ENCODE measurements at regions not wholly inside any gene's neighbourhood (a gene's known extent, or its start where the extent isn't known, plus 50 kb on each side); places are given as distances from the start of the nearest gene placed in this dataset.

GRCh38 chr15:38088971-38089370 is 154.5 kb downstream of the TMCO5A start:
- DNase-seq (ENCODE audit: low read depth in 2 of 2) = no peak
- no peak overlapping the region for H3K4me3 ChIP-seq (replicated peaks in 1 of 2; ENCODE audit: low read depth in 2 of 2, low read length in 2 of 2)
- no peak for TF ChIP-seq CTCF (IDR thresholded peaks at IDR 0.05; ENCODE audit: low read depth, low read length)

- DNase-seq (ENCODE audit: low read depth in 2 of 2) = no peak
- no peak overlapping the region for H3K4me3 ChIP-seq (replicated peaks in 1 of 2; ENCODE audit: low read depth in 2 of 2, low read length in 2 of 2)
- no peak for TF ChIP-seq CTCF (IDR thresholded peaks at IDR 0.05; ENCODE audit: low read depth, low read length)
These were observed 155.8 kb downstream of the TMCO5A start for GRCh38 chr15:38090223-38090622.

- H3K4me3 ChIP-seq (replicated peaks in 1 of 2; ENCODE audit: low read depth in 2 of 2, low read length in 2 of 2) = no peak overlapping the region
- no peak for DNase-seq (ENCODE audit: low read depth in 2 of 2)
- TF ChIP-seq CTCF (IDR thresholded peaks at IDR 0.05; ENCODE audit: low read depth, low read length) = no peak
These were observed 156.2 kb downstream of the TMCO5A start for GRCh38 chr15:38090678-38091077.

- no peak for DNase-seq (ENCODE audit: low read depth in 2 of 2)
- no peak for TF ChIP-seq CTCF (IDR thresholded peaks at IDR 0.05; ENCODE audit: low read depth, low read length)
- H3K4me3 ChIP-seq (replicated peaks in 1 of 2; ENCODE audit: low read depth in 2 of 2, low read length in 2 of 2) = no peak overlapping the region
These were observed 156.7 kb downstream of the TMCO5A start for GRCh38 chr15:38091078-38091645.

GRCh38 chr15:38093931-38094330 is 158.7 kb upstream of the SPRED1 start:
- DNase-seq (ENCODE audit: low read depth in 2 of 2) = no peak
- no peak overlapping the region for H3K4me3 ChIP-seq (replicated peaks in 1 of 2; ENCODE audit: low read depth in 2 of 2, low read length in 2 of 2)
- TF ChIP-seq CTCF (IDR thresholded peaks at IDR 0.05; ENCODE audit: low read depth, low read length) = no peak

GRCh38 chr15:38102972-38103371 is 149.7 kb upstream of the SPRED1 start:
- DNase-seq (ENCODE audit: low read depth in 2 of 2) = no peak
- H3K4me3 ChIP-seq (replicated peaks in 1 of 2; ENCODE audit: low read depth in 2 of 2, low read length in 2 of 2) = no peak overlapping the region
- TF ChIP-seq CTCF (IDR thresholded peaks at IDR 0.05; ENCODE audit: low read depth, low read length) = no peak

- no peak overlapping the region for H3K4me3 ChIP-seq (replicated peaks in 1 of 2; ENCODE audit: low read depth in 2 of 2, low read length in 2 of 2)
- no peak for DNase-seq (ENCODE audit: low read depth in 2 of 2)
- TF ChIP-seq CTCF (IDR thresholded peaks at IDR 0.05; ENCODE audit: low read depth, low read length) = no peak
These were observed 149.1 kb upstream of the SPRED1 start for GRCh38 chr15:38103564-38103963.

Data from cardiac fibroblast (primary cell).